ENCODE measurements at regions not wholly inside any gene's neighbourhood (a gene's known extent, or its start where the extent isn't known, plus 50 kb on each side); places are given as distances from the start of the nearest gene placed in this dataset.

GRCh38 chr20:52780462-52780861 lies 191.7 kb upstream of the TSHZ2 start:
- WGBS, 5 donors = 56 to 86% (median 83%) methylated on average over 2 of the region's 2 CpGs

GRCh38 chr20:52779125-52779524 lies 193.0 kb upstream of the TSHZ2 start:
- Histone ChIP-seq H3K36me3 (no peaks in the 10 kb centered on the region), H3K9me3 (no peaks in the 10 kb centered on the region), H3K4me3 (no peak overlapping the region), H3K4me1 (no peaks in the 10 kb centered on the region), H3K27ac (no peak overlapping the region), H3K27me3 (no peaks in the 10 kb centered on the region)
- intact Hi-C loops (cut with DNase I; ENCODE audit: low total_unique reads) = no loop called here
- WGBS, 5 donors = 83 to 90% (median 84%) methylated on average over 3 of the region's 3 CpGs
- TF ChIP-seq EP300 (IDR thresholded peaks at IDR 0.05) = no peak
- no peak for TF ChIP-seq POLR2AphosphoS5 (IDR thresholded peaks at IDR 0.05)
- no peak for TF ChIP-seq CTCF (IDR thresholded peaks at IDR 0.05)
- TF ChIP-seq POLR2A (IDR thresholded peaks at IDR 0.05) = no peak
- no peak for DNase-seq

More at GRCh38 chr20:52780462-52780861, 191.7 kb upstream of the TSHZ2 start:
- TF ChIP-seq CTCF (IDR thresholded peaks at IDR 0.05) = no peak
- H3K9me3 ChIP-seq = no peaks in the 10 kb centered on the region
- H3K36me3 ChIP-seq = no peaks in the 10 kb centered on the region
- intact Hi-C loops (cut with DNase I; ENCODE audit: low total_unique reads) = no loop called here
- DNase-seq = no peak
- H3K4me3 ChIP-seq = no peak overlapping the region
- H3K27ac ChIP-seq = no peak overlapping the region
- H3K27me3 ChIP-seq = no peaks in the 10 kb centered on the region
- H3K4me1 ChIP-seq = no peaks in the 10 kb centered on the region

GRCh38 chr20:52777171-52777570 lies 195.0 kb upstream of the TSHZ2 start:
- no peak for TF ChIP-seq POLR2AphosphoS5 (IDR thresholded peaks at IDR 0.05)
- TF ChIP-seq POLR2A (IDR thresholded peaks at IDR 0.05) = no peak
- no peak for TF ChIP-seq EP300 (IDR thresholded peaks at IDR 0.05)
- TF ChIP-seq CTCF (IDR thresholded peaks at IDR 0.05) = no peak
- no peak overlapping the region for H3K27ac ChIP-seq
- no peaks in the 10 kb centered on the region for H3K27me3 ChIP-seq
- DNase-seq = no peak
- WGBS, 5 donors = 83 to 94% (median 89%) methylated on average over 4 of the region's 4 CpGs
- intact Hi-C loops (cut with DNase I; ENCODE audit: low total_unique reads) = no loop called here
- H3K4me1 ChIP-seq = no peaks in the 10 kb centered on the region
- H3K9me3 ChIP-seq = no peaks in the 10 kb centered on the region
- H3K4me3 ChIP-seq = no peak overlapping the region
- H3K36me3 ChIP-seq = no peaks in the 10 kb centered on the region

GRCh38 chr20:52775786-52776185 lies 196.4 kb upstream of the TSHZ2 start:
- Histone ChIP-seq H3K36me3 (no peaks in the 10 kb centered on the region), H3K27me3 (no peaks in the 10 kb centered on the region), H3K27ac (no peak overlapping the region), H3K4me1 (no peaks in the 10 kb centered on the region), H3K9me3 (no peaks in the 10 kb centered on the region), H3K4me3 (no peak overlapping the region)
- TF ChIP-seq CTCF (IDR thresholded peaks at IDR 0.05) (no peak), POLR2AphosphoS5 (IDR thresholded peaks at IDR 0.05) (no peak), EP300 (IDR thresholded peaks at IDR 0.05) (no peak)
- WGBS, 5 donors = 92 to 100% (median 95%) methylated on average over 2 of the region's 2 CpGs
- DNase-seq = no peak
- intact Hi-C loops (cut with DNase I; ENCODE audit: low total_unique reads) = no loop called here

- Histone ChIP-seq H3K9me3 (no peaks in the 10 kb centered on the region), H3K4me3 (no peak overlapping the region), H3K4me1 (no peaks in the 10 kb centered on the region), H3K27me3 (no peaks in the 10 kb centered on the region), H3K36me3 (no peaks in the 10 kb centered on the region), H3K27ac (no peak overlapping the region)
- TF ChIP-seq POLR2A (IDR thresholded peaks at IDR 0.05) (no peak), EP300 (IDR thresholded peaks at IDR 0.05) (no peak)
- WGBS, 5 donors = 45 to 54% (median 51%) methylated on average over 6 of the region's 6 CpGs
- peak in 1 of 2 donors; percentile 25 for DNase-seq
- intact Hi-C loops (cut with DNase I; ENCODE audit: low total_unique reads) = no loop called here
These were observed 203.5 kb upstream of the TSHZ2 start for GRCh38 chr20:52768694-52769093.
